OCI-M1 (cell line): ENCODE measurements at regions not wholly inside any gene's neighbourhood (a gene's known extent, or its start where the extent isn't known, plus 50 kb on each side); places are given as distances from the start of the nearest gene placed in this dataset.
"Not testable (repeated sequence)": the region's sequence is repeated elsewhere in the genome, so short reads cannot be mapped to it uniquely, and the experiment has no call there.

Source experiments
- DNase-seq: peaks from one replicate; lab custom pipeline; 2025; lab: John Stamatoyannopoulos, UW

- DNase-seq = no peak
These were observed 472.4 kb downstream of the TFEC start for GRCh38 chr7:115558161-115558560.

GRCh38 chr7:115557296-115557695 lies 473.3 kb downstream of the TFEC start:
- DNase-seq = not testable (repeated sequence)

DNA sequence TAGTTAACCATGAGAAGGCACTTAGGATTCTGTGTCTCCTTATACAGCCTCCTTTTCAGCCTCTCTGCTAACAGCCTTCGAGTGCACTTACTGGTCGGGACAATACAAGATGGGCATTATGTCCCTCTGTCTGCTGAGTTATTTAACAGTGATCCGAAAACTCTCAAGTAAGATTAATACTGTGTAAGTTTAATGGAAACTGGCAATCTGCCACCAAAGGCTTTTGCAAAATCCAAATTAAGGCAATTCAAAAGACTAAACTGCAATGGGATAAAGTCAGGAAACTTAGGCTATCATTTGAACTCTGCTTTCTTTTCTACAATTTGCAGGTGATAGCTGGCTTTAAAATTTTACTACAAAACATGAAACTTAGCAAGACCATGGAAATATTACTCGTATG lies 477.8 kb downstream of the TFEC start:
- DNase-seq = no peak

GRCh38 chr7:115549910-115550309 lies 480.7 kb downstream of the TFEC start:
- no peak for DNase-seq

- no peak for DNase-seq
These were observed 481.8 kb downstream of the TFEC start for GRCh38 chr7:115548756-115549155.

DNA sequence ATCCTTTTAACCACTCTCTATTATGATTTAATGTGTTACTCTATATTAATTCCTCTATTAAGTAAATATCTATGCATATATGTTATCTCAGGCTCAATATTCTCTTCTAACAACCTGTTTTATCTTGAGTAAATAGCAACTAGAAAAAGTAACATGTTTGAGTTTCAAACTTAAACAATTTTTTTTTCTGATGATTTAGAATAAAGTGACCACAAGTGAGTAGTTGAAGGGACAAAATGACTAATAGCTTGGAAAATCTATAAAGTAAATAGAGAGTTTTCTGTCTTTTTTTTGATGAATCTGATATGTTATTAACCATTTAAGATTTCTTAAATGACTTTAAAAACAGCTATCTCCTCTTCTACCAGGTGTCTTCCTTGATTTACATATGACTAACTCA lies 483.8 kb downstream of the TFEC start:
- no peak for DNase-seq

- no peak for DNase-seq
These were observed 496.8 kb downstream of the TFEC start for GRCh38 chr7:115533785-115534184.

DNA sequence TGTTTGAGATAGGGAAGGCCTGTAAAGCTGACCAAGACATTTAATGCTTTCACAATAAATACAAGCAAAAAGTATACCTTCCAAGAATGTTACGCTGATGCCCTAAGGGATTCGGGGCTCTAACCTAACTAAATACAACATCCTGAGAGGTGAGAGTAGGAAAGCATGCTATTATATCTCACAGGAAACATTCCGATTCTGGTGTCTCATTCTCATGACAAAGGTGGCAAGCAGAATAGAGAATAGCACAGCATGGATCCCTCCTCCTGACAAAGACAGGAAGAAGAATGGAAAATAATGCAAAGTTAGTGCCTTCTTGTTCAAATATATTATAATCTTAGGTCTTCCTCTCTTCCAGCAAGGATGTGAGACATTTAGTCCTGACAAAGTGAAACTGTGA lies 504.3 kb downstream of the TFEC start:
- no peak for DNase-seq

GRCh38 chr7:115522174-115522573 lies 508.4 kb downstream of the TFEC start:
- DNase-seq = no peak

DNA sequence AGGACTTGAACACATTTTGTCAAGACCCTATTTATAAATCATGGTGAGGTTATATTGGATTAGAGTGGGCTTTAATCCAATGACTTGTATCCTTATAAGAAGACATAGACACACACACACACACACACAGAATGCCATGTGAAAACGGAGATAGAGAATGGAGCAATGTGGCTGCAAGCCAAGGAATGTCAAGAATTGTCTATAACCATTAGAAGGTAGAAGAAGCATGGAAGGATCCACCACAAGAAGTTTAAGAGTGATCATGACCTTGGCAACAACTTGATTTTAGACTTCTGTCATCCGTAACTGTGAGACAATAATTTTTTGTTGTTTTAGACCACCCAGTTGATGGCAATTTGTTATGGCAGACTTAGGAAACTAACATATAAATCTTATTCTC lies 514.2 kb downstream of the TFEC start:
- DNase-seq = no peak

DNA sequence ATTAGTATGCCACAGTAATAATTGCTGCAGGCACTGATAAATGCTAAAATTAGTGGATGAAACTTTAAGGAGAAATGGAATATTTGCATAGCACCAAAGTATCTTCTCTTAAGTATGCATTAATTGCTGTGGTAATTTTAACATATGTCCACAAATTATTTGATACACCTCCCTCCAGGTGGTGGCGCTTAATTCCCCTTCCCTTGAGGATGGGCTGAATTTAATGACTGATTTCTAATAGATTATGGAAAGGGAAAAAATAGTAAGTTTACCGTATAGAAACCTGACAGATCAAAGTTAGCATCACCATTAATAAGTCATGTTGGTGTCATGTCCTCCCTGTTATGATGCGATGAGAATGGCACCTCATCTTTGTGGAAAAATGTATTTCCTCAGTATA lies 519.2 kb downstream of the TFEC start:
- no peak for DNase-seq

GRCh38 chr7:115505136-115505535 lies 525.4 kb downstream of the TFEC start:
- no peak for DNase-seq

DNA sequence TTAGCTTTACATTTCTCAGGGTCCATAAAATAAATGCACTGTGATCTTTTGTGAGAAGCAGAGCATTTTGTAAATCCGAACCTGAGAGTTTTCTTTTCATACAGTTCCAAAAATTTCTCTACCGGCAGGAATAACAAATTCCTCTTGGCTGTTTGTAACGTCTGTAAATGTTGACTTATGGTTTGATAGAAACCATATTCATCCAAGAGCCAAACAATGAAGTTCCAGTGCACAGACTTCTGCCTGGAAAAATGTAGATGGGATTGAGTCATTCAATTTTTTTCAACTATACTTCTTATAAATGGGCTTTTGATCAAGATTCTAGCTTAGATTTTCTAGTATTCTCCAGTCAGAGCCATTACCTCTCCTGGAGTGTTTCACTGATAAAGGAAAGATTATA lies 530.6 kb downstream of the TFEC start:
- no peak for DNase-seq

- no peak for DNase-seq
These were observed 534.6 kb downstream of the TFEC start for GRCh38 chr7:115496006-115496405.

DNA sequence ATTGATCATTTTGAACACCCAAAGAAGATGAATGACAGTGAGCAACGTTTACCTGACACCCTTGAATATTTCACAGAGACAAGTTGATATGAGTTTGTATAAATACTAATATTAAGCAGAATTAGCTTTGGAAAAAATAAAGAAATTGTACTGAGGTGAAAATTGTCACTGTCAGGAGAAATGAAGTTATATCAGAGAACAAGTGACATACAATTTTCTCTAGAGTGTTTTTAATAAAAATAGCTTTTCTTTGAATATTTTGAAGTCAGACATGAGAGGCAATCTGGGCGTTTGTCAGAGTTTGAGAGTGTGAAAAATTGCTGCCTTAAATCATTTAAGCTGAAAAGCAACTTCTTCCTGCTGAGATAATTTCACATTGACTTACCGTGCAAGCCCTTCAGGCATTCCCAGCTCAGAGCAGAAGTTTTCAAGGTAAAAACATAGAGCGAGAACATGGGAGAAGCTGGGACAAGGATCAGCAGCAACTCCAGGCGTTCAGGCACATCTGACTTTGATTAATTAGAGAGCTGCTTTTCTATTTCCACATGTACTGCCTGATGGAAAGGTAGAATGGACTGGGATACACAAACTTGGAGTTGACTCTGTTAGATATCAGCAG lies 535.9 kb downstream of the TFEC start:
- DNase-seq = no peak

DNA sequence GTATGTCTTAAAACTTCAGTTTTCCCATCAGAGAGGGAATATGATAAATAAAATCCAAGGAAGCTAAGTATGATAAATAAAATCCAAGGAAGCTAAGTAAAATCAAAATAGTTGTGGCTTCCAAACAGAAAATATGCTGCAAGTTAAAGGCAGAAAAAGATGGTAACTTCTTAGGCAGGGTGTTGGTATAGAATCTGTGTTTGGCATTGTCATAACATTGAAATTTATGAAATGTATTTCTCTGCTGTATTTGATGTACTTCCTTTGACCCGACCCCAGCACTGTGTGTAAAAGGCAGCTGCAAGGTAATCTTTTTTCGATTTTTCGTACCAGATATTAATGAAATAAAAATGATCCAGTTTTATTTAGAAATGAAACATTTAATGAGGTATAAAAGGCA lies 537.2 kb downstream of the TFEC start:
- no peak for DNase-seq

DNA sequence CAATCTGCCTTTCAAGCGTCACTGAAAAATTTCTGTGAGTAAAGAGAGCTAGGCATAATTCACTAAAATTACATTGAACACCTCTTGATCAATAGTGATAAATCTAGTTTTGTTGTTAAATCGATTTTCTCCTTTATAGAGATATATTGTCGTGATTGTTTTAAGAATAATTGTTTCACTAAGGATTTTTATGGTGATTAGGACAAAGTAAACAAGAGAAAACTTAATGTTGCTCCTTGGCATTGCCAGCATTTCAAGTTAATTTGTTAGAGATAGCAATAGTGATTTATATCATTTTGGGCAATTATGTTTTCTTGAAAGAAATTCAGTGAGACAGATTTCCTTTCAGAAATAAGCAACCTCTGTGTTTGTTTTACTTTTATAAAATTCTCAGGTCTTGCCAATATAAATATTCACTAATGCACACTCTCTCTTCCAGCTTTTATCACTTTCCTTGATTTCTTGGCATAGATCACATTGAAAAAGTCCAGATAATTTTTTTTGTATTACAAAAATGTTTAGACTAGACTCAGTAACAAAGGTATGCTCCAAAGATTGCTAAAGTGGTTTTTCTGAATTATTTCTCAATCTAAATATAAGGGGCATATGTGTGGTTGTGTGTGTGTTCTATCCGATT lies 538.7 kb downstream of the TFEC start:
- no peak for DNase-seq

DNA sequence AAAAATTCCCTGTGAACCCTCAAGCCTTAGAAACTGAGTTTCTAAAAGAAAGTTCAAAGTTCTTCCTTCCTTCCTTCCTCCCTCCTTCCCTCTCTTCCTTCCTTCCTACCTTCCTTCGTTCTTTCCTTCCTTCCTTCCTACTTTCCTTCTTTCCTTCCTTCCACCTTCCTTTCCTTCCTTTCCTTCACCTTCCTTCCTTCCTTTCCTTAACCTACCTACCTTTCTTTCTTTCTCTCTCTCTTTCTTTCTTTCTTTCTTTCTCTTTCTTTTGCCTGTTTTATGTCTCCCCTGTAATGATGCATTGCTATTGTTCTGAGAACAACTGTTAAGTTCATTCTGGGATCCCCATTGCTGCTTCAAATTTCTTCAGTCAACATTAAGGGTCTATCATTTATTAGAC lies 551.1 kb downstream of the TFEC start:
- DNase-seq = no peak

DNA sequence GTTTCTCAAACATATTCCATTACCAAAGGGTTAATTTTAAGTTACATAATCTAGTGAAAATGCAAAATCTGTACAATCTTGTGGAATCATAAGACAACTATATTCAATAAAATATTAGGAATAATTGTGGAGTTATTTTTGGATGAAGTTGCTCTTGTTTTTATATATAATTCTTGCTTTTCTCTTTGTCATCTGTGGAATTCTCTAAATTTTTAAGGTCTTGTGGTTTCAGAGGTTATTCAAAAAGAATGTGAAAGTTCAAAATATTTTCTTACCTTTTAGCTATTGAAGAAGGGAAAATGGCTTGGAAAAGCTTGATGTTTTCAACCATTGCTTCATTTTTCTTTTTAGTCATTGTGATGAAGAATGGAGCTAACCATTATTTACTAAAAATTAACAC lies 552.1 kb downstream of the TFEC start:
- no peak for DNase-seq

GRCh38 chr7:115477193-115477651 lies 553.3 kb downstream of the TFEC start:
- no peak for DNase-seq

DNA sequence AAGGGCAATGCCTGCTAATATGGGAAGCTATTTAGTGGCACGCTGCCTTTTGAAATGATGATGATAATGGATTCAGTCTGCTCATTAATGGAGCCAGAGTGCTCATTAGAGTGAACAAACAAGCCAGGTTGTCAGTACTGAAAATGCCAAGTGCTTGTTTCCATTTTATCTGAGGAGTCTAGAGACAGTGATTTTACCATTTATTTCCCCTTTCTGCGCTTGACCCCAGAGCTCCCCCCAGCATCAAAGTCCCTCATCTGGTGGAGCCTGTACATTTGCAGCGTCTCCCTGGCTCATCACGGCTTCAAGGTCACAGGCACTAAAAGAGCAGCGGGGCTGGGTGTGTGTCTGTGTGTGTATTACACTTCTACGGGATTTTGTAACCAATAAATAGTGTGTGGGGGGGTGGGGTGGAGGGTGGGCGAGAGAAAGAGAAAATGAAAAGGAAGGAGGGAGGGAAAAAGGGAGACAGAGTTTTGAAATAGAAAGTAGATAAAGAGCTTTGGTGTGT lies 553.8 kb downstream of the TFEC start:
- DNase-seq = no peak

DNA sequence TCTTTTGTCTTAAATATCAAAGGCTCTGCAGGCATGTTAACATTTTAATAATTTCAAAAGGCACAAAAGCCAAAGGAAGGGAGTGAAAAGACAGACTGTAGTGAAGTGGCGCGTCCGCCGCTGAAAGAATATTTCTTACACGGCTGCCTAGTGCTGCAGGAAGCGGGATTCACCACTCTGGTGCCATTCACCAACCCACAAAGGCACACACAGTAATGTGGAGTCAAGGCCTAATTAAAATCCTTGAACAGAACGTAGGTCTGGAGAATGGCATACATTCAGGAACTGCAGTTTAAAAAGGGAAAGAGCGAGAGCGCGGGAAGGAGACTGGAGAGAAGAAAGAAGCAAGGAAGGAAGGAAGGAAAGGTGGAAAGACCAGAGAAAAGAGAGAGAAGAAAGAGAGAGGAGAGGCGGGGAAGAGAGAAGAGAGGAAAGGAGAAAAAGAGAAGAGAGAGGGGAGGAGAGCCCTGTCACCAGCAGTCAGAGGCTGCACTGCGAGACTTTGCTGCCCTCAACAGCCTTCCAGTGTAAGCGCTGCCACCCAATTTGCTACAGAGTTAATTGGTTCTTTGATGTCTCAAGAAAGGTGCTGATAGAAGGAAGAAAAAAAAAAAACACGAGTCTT lies 554.0 kb downstream of the MDFIC start:
- peak; percentile 44 for DNase-seq

DNA sequence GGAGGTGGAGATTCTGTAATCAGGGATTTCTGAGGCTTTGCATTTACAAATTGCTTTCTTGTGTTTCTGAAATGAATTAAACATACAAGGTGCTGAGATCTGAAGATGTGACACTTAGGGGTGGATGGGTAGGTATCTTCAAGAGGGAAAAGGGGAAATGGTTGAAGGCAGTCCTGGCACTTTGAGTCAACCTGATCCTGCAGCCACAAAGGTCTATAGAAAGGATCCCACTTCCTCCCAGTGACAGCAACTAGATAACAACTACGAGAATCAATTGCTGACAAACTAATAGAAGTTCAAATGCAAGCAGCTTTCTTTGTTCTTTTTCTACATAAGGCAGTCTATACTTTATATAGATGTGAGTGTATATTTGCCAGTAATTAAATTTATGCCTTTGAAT lies 553.3 kb downstream of the MDFIC start:
- peak; percentile 6 for DNase-seq
